Neural progenitor cell (in vitro differentiated cells): ENCODE measurements at regions not wholly inside any gene's neighbourhood (a gene's known extent, or its start where the extent isn't known, plus 50 kb on each side); places are given as distances from the start of the nearest gene placed in this dataset.

Experiments used
- DNase-seq: peaks from one replicate; pipeline ENCODE4 v3.0.0-alpha.2; 2016; ENCODE audit warnings: low spot score
- H2AFZ ChIP-seq: fragments of 200-600 bp; sonication (generic); replicated peaks from 2 replicates; pipeline ENCODE4 v1.6.1; 2016; ENCODE audit warnings: antibody characterized with exemption
- H3F3A ChIP-seq: fragments of 200-600 bp; sonication (generic); 2 replicates; pipeline ENCODE4 v1.6.1; 2016; ENCODE audit warnings: antibody characterized with exemption, low read depth
- H3K27ac ChIP-seq: fragments of 200-600 bp; sonication (generic); 2 replicates; pipeline ENCODE4 v1.5.1; 2016; ENCODE audit warnings: mild to moderate bottlenecking
- H3K27me3 ChIP-seq: fragments of 200-600 bp; sonication (generic); 2 replicates; pipeline ENCODE4 v1.6.1; 2016; ENCODE audit warnings: mild to moderate bottlenecking, moderate library complexity
- H3K36me3 ChIP-seq: fragments of 200-600 bp; sonication (generic); 2 replicates; pipeline ENCODE4 v1.5.1; 2016
- H3K4me1 ChIP-seq: fragments of 200-600 bp; sonication (generic); 2 replicates; pipeline ENCODE4 v1.6.1; 2016; ENCODE audit warnings: mixed run types
- H3K4me2 ChIP-seq: fragments of 200-600 bp; sonication (generic); 2 replicates; pipeline ENCODE4 v1.6.1; 2016
- H3K4me3 ChIP-seq: fragments of 200-600 bp; sonication (generic); 2 replicates; pipeline ENCODE4 v1.5.1; 2016
- H3K79me2 ChIP-seq: fragments of 200-600 bp; sonication (generic); 2 replicates; pipeline ENCODE4 v1.6.1; 2016; ENCODE audit warnings: low read depth
- H3K9ac ChIP-seq: fragments of 200-600 bp; sonication (generic); 2 replicates; pipeline ENCODE4 v1.6.1; 2016
- H3K9me3 ChIP-seq: fragments of 200-600 bp; sonication (generic); 2 replicates; pipeline ENCODE4 v1.5.1; 2016; ENCODE audit warnings: low read depth
- H4K20me1 ChIP-seq: fragments of 200-600 bp; sonication (generic); 2 replicates; pipeline ENCODE4 v1.6.1; 2016; ENCODE audit warnings: low read depth
- H3K27ac Mint-ChIP-seq: 3 replicates; pipeline ENCODE4 v1.8.0; 2021; ENCODE audit warnings: mixed read lengths
- H3K27me3 Mint-ChIP-seq: 2 replicates; pipeline ENCODE4 v1.8.0; 2022; ENCODE audit warnings: low read depth, mild to moderate bottlenecking, inconsistent platforms, moderate library complexity, mixed read lengths; ENCODE audit not compliant: insufficient read depth
- H3K36me3 Mint-ChIP-seq: 3 replicates; pipeline ENCODE4 v1.8.0; 2021; ENCODE audit warnings: mixed read lengths
- H3K4me1 Mint-ChIP-seq: 3 replicates; pipeline ENCODE4 v1.8.0; 2021; ENCODE audit warnings: mixed read lengths
- H3K4me3 Mint-ChIP-seq: 3 replicates; pipeline ENCODE4 v1.8.0; 2021; ENCODE audit warnings: mild to moderate bottlenecking, moderate library complexity, mixed read lengths
- H3K9me3 Mint-ChIP-seq: 3 replicates; pipeline ENCODE4 v1.8.0; 2020; ENCODE audit warnings: mixed read lengths
- EZH2 ChIP-seq: fragments of 200-600 bp; sonication (generic); IDR thresholded peaks from 2 replicates; pipeline ENCODE4 v1.6.1; 2017; ENCODE audit warnings: antibody characterized with exemption, mild to moderate bottlenecking, moderate library complexity
- EZH2phosphoT487 ChIP-seq: fragments of 200-600 bp; sonication (generic); IDR thresholded peaks from 2 replicates; pipeline ENCODE4 v1.6.1; 2017; ENCODE audit warnings: antibody characterized with exemption
- TF ChIP-seq, protein P1 (sequence below): fragments of 200-600 bp; sonication (generic); IDR thresholded peaks from 2 replicates; pipeline ENCODE4 v1.5.1; 2017; ENCODE audit warnings: antibody characterized with exemption, mild to moderate bottlenecking

DNA sequence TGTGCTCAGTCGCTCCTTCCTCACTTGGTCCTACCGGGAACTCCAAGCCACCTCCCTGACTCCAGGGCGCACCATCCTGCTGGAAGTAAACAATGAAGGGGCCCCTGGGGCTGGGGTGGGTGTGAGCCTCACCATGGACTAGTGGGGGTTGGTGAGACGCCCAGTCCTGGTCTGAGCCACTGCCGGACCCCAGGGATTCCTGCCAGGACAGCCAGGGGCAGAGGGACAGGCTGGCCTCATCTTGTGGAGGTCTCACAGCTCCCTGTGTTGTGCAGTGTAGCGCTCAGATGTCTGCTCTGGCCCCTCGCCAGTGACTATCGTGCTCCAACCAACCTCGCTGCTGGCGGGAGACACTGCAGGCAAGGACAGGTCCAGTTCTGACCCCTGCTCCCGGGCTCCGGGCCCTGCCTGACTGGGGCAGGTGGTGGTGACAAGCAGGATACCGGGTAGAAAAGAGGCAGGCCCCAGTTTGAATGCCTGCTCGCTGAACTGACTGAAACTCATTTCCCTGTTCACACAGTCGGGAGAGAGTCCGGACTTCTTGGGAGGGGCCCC lies 1021.4 kb downstream of the BRD1 start:
- Mint-ChIP-seq H3K9me3 (no peaks in the 10 kb centered on the region), H3K4me1 (no peaks in the 10 kb centered on the region), H3K36me3 (no peaks in the 10 kb centered on the region), H3K27ac (no peak overlapping the region), H3K27me3 (no peaks in the 10 kb centered on the region), H3K4me3 (no peak overlapping the region)
- DNase-seq: no peak
- Histone ChIP-seq H2AFZ (no peak overlapping the region), H3K4me1 (no peaks in the 10 kb centered on the region), H3K79me2 (no peaks in the 10 kb centered on the region), H3K9ac (no peak overlapping the region), H4K20me1 (no peaks in the 10 kb centered on the region), H3K9me3 (no peaks in the 10 kb centered on the region), H3K4me3 (no peak overlapping the region), H3K4me2 (no peak overlapping the region), H3K27me3 (no peaks in the 10 kb centered on the region), H3F3A (no peaks in the 10 kb centered on the region), H3K27ac (no peak overlapping the region), H3K36me3 (no peaks in the 10 kb centered on the region)
- TF ChIP-seq EZH2phosphoT487: no peak
- TF ChIP-seq EZH2: no peak
- TF ChIP-seq, protein P1, sequence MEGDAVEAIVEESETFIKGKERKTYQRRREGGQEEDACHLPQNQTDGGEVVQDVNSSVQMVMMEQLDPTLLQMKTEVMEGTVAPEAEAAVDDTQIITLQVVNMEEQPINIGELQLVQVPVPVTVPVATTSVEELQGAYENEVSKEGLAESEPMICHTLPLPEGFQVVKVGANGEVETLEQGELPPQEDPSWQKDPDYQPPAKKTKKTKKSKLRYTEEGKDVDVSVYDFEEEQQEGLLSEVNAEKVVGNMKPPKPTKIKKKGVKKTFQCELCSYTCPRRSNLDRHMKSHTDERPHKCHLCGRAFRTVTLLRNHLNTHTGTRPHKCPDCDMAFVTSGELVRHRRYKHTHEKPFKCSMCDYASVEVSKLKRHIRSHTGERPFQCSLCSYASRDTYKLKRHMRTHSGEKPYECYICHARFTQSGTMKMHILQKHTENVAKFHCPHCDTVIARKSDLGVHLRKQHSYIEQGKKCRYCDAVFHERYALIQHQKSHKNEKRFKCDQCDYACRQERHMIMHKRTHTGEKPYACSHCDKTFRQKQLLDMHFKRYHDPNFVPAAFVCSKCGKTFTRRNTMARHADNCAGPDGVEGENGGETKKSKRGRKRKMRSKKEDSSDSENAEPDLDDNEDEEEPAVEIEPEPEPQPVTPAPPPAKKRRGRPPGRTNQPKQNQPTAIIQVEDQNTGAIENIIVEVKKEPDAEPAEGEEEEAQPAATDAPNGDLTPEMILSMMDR: no peak

GRCh38 chr22:48805516-48805915 lies 1022.2 kb downstream of the BRD1 start:
- H3K27ac Mint-ChIP-seq: peak overlapping the region; percentile 76

DNA sequence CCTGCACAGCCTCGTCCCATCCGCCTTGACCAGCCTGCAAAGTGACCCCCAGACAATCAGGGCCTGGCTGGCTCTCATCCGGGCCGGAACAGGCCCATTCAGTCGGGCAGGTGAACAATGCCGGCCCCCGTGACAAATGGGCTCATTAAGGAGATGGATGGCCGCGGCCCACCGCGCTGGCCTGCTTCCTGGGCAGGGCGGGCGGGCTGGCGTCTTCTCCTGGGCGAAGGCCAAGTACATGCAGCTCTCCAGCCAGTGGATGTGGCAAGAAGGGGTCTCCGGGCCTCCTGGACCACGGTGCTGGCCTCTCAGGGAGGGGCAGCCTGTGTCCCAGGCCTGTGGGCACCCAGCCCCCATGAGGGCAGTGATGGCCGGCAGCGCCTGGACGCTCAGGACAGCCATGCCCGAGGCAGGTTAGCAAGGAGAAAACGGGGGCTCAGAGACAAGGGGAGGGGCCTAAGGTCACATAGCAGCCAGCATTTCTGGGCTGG lies 1022.8 kb downstream of the BRD1 start:
- H3K9me3 ChIP-seq: no peaks in the 10 kb centered on the region
- H3K36me3 ChIP-seq: no peaks in the 10 kb centered on the region
- H3K4me1 Mint-ChIP-seq: no peaks in the 10 kb centered on the region
- no peak overlapping the region for H3K4me3 Mint-ChIP-seq
- no peak overlapping the region for H2AFZ ChIP-seq
- H4K20me1 ChIP-seq: no peaks in the 10 kb centered on the region
- no peaks in the 10 kb centered on the region for H3F3A ChIP-seq
- H3K27ac Mint-ChIP-seq: no peak overlapping the region
- H3K9ac ChIP-seq: no peak overlapping the region
- H3K9me3 Mint-ChIP-seq: no peaks in the 10 kb centered on the region
- H3K4me2 ChIP-seq: no peak overlapping the region
- no peaks in the 10 kb centered on the region for H3K27me3 ChIP-seq
- no peak overlapping the region for H3K27ac ChIP-seq
- no peaks in the 10 kb centered on the region for H3K79me2 ChIP-seq
- no peak for TF ChIP-seq EZH2
- TF ChIP-seq EZH2phosphoT487: no peak
- no peaks in the 10 kb centered on the region for H3K36me3 Mint-ChIP-seq
- no peaks in the 10 kb centered on the region for H3K27me3 Mint-ChIP-seq
- no peaks in the 10 kb centered on the region for H3K4me1 ChIP-seq
- H3K4me3 ChIP-seq: no peak overlapping the region
- no peak for DNase-seq

More at GRCh38 chr22:48805516-48805915, 1022.2 kb downstream of the BRD1 start:
- Histone ChIP-seq H3F3A (no peaks in the 10 kb centered on the region), H3K9ac (no peak overlapping the region), H4K20me1 (no peaks in the 10 kb centered on the region), H3K4me1 (no peaks in the 10 kb centered on the region), H3K36me3 (no peaks in the 10 kb centered on the region), H3K27me3 (no peaks in the 10 kb centered on the region), H2AFZ (no peak overlapping the region), H3K9me3 (no peaks in the 10 kb centered on the region), H3K27ac (no peak overlapping the region), H3K79me2 (no peaks in the 10 kb centered on the region), H3K4me3 (no peak overlapping the region), H3K4me2 (no peak overlapping the region)
- no peak for DNase-seq
- Mint-ChIP-seq H3K9me3 (no peaks in the 10 kb centered on the region), H3K4me1 (no peaks in the 10 kb centered on the region), H3K4me3 (no peak overlapping the region), H3K27me3 (no peaks in the 10 kb centered on the region), H3K36me3 (no peaks in the 10 kb centered on the region)
- TF ChIP-seq, protein P1: no peak
- no peak for TF ChIP-seq EZH2
- TF ChIP-seq EZH2phosphoT487: no peak
